NCI-H526 (cell line): ENCODE measurements at regions not wholly inside any gene's neighbourhood (a gene's known extent, or its start where the extent isn't known, plus 50 kb on each side); places are given as distances from the start of the nearest gene placed in this dataset.

Experiments used
- DNase-seq, 2 experiments: peaks; one replicate each; lab custom pipeline; 2025; lab: John Stamatoyannopoulos, UW

DNA sequence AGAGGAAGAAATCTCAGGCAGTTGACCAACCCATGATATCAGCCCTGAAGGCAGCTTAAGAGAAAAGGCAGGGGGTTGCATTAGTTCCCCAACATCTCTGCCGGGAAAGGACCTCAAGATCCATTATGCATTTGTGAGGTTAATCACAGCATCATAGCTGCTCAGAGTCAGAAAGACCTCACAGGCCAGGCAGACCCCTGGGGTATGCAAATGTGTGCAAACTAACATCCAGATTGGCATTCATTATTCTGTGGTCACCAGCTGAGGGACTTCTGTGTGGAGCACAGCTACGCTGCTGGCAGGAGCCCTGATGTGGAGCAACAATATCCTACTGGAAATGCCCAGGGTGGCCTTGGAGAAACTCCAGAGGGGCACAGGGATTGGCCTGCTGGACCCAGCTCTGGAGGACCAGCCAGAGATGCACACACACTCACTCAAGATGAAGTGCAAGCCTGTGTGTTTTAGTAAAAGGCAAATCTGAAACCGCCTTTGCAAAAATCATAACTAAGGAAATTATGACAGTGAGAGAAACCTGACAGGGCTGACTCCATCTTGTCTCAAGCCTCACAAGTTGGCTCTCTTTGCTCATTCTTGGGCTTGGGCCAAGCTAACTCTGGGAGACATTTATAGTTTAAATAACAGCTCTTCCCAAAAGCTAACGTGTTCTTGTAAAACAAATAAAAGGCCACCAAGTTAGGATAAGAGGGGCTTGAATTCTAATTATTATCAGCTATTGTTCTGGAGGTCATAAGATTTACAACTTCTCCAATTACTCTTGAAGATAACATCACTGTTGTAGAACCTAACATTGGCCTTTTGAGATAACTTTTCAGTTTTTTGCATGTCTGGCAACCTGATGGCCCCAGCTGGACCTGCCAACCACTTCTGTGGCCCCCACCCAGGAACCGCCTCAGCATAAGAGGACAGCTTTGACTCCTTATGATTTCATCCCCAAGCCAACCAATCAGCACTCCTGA lies 257.1 kb downstream of the UACA start:
- DNase-seq = peak; percentile 60 to 68

DNA sequence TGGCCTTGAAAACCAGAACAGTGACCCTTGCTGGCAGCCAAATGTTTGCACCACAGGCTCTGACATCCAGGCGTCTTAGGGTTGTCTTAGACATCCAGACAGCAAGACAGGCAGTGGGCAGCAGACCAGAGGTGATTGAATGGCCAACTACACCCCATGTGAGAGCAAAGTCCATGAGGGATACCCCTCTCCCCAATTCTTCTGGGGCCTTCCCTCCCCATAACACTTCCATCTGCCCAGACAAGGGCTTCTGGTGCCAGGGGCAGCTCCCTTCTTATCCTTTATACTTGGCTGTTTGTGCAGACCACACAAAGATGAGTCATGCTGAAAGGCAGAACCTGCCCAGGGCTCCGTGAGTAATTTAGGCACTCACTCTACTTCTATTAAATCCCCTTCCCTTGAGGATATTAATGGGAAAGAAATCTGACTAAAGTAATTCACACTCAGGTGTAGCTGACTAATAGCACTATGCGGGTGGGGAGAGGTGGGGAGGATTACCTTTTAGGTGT lies 257.9 kb downstream of the UACA start:
- no peak for DNase-seq

DNA sequence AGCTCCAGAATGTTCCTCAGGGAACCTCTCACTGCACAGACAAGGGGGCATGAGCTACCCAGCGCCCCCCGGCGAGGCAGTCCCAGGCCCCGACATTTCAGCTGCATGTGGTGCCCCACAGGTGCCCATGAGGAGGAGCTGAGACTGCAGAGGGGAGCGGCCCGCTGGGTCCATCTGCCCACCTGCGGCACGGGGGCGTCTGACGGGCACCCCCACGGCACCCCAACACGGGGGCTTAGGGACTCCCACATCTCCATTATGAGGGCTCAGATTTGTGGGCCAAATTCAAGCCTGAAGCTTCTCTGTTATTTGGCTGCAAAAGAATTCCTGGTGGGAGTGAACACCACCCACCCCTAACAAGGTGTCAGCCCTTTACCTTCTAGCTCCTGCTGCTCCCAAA lies 258.4 kb downstream of the UACA start:
- no peak for DNase-seq

DNA sequence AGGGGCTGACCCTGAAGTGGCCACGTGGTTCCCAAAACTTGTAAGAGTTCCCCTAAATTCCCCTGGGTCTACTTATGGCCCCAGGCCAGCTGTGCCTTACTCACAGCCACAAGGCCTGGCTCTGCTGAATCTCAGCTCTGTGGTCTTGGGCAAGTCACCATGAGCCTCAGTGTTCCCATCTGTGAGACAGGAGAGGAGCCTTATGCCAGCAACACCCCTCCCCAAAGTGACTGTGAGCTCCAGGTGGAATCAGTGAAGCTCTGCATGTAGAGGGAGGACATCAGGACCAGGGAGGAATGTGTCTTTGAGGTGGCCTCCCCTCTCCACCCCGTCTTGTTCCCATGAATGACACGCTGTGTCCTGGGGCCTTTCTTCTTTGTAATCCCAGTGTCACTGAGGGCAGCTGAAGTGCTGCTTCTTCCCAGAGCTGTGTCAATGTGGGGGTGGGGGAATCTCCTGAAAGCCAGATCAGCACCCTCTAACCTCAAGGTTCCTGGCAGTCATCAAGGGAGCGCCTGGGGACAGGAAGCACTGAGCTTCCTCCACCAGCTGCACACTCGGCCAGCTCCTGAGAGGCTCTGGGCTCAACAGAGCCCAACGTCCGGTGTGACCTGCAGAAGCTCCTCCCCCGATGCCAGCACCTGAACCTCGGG lies 258.9 kb downstream of the UACA start:
- DNase-seq = no peak

DNA sequence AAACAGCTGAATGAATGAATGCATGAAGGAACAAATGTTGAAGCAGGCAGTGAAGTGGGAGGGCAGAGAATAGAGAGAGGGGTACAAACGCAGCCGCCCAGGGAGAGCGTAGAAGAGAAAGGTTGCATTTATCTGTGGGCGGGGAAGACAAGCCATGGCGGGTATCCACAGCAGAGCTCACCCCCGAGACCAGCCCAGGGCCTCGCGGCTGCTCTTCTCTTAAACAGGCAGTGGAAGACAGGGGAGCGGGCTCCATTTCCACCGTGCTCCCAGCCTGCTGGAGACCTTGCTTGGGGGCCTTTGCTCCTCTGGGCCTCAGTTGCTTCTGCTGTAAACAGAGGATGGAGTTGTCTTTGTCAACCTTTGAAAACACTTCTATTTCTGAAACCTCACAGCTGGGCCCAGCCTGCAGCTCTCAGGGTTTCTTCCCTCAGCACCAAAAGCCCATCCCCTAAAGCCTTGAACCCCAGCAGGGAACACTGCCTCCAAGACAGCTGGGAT lies 259.5 kb downstream of the UACA start:
- DNase-seq = no peak

DNA sequence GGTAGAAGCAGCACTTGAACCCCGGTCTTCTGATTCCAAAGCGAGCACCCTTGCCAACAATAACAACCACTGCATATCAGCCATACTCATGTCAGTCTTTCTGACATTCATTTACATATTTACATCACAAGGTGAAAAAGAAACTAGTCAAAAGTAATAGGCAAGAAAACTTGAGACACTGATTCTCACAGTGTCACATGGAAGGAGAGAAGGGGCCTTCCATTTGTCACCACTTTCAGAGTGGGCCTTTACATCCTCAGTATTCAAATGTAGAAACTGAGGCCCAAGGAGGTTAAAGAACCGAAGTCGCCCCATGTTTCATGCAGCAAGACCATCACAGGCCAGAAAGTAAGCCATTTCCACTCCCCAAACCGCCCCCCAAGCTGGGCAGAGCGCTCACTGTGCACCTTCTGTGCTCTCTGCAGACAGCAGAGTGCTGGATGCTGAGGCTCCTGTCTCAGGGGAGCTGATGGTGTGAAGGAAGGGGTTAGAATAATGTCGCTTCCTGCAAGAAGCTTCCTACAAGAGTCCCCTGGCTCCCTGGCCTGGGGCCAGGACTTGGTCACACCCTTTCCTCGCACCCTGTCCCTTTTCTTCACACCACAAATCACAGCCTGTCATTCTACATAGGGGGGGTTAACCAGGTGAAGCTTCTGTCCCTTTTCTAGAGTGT lies 260.1 kb downstream of the UACA start:
- no peak for DNase-seq

DNA sequence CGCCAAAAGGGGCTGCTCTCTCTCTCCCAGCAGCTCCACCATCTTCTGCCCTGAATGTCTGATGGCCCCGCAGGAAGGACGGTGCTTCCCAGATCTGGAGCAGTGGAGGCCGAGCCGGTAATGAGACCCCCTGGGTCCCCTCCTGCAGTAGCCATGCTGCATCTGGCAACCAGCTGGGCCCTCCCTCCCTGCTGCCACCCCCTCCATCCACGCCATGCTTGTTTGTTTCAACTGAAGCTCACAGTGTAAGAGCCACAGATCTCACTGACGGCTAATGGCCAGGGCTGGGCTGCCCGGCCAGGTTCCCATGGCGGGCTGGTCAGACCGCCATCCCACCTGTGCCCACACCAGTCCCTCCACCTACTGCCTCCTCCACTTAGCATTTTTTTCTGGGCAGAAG lies 260.8 kb downstream of the UACA start:
- no peak for DNase-seq

DNA sequence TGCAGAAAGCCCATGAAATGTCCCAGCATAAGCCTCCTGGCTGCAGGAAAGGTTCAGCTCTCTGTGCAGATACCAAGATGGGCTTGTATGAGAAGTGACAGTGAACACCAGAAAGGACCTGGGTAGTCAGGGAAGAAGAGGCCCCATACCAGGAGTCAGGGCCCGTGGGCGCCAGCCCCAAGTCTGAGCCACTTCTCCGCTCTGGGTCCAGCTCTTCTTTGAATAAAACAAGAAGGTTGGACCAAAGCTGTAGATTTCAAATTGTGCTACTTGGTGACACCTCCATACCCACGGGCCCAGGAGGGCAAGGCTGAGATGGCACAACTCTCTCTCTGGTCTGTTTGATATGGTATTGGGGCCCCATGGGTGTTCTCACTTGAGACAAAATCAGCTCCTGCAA lies 261.5 kb downstream of the UACA start:
- no peak for DNase-seq

DNA sequence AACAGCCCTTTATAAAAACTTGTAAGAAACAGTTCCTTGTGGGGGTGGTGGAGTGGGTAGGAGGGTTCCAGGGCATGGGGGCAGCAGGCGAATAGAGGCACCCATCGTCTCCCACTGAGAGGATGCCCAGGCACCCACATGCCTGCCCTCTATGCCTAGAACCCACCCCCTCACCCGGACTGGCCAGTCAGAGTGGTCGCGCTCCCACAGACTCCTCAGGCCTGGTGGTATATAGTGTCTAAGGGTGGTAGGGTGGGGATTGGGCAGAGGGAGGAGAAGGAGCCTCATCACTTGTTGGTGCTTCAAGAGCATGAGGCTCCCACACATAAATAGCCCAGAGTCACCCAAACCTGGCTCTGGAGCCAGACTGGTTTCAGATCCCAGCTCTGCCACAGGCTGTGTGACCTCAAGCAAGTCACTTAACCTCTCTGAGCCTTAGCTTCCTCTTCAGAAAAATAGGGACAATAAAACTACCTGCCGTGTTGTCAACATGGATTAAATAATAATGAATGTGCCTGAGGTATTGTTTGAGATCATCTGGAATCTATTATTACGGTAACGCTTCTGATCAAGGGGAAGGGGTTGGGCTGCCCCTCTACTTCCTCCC lies 262.1 kb downstream of the UACA start:
- DNase-seq = no peak

DNA sequence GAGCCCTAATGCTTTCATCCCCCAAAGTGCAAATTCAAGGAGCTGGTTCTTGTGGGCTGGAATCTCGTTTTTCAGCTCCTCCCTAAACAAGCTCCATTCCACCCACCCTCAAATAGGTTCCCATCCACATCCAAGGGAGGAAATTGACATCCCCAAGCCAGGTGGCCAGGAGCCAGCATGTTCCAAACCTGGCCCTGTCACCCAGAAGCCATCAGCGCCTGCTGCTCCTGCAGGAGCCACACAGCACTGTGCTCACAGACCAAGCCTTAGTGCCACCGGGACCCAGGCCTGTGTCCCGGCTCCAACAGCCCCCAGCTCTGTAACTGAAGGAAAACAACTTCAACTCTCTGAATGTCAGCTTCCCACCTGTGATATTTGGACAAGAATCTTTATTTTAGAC lies 263.6 kb downstream of the UACA start:
- DNase-seq = no peak

DNA sequence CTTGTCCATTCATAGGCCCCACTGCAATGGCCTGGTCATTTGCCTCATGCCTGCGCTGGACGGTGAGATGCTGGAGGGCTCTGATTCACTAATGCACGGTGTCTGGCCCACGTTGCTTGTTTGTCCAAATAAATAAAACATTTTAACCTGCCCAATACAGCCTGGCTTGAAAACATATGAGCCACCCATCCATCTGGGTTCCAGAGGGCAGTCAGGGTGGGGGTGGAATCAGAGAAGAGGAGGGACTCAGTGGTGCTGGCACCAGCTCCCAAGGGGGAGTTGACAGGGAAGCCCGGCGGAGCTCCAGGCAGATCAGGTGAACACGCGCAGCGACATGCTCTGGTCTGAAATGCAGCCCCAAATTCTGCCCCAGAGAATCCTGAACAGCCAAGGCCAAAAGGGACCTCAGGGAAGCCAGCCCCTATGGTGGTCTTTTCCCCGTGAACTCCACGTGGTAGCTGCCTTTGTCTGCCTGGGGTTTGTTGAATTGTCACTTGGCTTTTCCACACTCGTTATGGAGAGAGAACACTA lies 265.2 kb downstream of the UACA start:
- no peak for DNase-seq

DNA sequence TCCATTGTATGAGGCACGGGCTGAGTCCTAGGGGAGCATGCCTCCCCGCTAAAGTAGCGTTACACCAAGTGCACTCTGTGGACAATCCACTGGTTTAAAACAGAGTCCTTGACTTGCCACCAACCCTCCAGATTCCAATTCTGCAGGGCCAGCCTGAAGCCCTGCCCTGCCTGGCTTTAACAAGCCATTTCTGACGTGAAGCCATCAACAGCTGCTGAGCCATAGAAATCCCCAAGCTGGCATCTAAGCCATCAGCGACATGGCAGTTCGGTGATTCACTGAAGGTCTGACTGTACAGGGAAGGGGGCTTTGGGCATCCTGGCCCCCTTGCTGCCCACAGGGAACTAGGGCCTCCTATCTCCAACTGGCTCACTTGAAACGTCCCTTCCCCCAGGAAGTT lies 265.7 kb downstream of the UACA start:
- no peak for DNase-seq

DNA sequence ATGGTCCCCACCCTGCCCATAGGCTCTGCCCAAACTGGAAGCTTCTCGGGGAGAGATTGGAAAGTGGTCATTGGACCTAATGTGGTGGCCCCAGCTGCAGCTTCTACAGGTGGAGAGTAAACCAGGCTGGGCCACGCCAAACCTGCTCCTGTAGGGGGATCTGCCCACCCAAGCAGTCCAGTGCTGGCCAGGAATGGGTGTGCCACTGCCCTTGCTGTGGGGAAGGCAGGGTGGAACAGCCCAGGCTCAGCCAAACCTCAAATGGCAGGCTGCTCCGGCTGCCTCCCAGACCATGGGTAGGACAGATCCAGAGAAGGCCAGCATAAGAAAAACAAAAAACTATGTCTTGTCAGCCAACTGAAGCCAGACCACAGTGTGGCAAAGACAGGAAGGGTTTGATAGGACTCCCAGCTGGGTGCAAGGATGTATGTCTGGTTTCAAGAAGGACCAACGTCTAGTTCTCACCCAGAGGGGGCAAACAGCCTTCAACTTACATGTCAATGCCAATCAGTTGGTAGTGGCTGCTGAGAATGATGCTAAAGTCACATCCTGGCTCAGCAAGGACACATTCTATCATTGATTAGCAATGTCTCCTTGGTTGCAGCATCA lies 267.3 kb downstream of the UACA start:
- DNase-seq = no peak

DNA sequence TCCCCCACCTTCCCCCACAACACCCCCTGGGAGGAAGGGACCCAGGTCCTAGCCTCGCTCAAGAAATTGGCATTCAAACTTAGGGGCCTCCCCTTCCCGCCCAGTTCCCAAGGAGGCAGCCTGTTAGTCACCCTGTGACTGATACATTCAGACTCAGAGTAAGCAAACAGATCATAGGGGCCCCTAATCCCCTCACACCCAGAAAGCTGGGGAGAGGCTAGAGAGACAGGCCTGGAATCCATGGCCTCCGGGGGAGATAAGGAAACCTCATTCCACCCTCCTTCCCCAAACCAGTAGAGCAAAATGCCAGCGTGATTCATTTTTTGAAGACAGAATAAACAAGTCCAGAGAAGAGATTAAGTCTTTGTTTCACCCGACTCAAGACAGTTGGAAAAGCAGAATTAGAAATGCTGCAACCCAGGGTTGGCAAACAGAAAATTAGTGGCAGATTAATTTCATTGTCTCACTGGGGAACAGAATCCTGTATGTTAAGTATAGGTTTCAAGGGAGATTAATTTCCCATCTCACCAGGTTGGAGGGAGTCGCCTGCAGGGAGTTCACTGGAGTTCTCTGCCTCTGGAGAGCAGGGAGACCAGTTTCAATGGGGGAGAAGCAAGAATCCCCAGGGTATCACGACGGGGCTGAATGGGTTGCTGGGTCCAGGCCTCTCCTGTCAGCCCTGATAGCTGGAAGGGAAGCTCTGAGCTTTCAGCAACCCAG lies 268.3 kb downstream of the UACA start:
- no peak for DNase-seq

DNA sequence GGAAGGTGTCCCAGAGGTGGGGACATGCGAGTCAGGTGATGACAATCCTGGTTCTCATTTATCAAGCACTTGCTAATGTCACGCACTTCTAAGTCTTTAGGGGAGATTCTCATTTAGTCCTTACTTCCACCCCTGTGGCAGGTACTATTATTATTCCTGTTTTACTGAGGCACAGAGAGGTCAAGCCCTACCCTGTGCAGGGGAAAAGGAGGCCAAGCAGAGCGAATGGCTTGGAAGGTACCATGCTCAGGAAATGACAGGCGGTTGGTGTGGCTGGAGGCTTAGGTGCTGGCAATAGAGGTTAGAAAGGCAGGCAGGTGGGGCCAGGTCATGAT lies 268.9 kb downstream of the UACA start:
- DNase-seq = no peak

DNA sequence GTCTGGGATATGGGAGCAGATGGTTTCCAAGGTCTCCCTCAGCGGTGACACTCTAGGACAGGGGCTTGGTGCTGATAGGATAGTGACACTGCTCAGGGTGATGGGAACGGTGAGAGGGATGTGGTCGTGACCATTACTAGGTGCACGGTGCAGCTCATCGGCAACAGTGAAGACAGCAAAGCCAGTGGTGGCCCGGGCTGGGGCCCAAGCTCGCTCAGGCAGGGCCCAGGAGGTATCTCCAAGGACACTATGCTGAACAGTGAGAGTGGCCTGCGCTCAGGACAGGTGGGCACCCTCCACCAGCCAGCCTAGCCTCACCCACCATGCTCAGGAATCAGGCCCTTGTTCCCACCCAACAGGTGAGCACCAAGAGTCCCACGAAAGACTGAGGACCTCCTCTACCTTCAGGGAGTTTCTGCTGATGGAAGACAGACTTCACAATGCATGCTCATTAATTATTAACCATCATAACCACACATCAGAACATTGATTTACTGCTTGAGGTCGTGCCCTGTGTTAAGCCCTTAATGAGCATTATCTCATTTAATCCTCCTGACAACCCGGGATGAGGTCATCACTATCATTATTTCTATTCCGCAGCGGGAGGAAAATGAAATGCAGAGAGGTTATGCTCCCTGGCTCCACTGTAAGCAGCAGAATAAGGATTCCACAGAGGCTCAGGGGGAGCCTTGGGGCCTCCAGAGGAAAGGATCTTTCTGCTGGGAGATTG lies 269.4 kb downstream of the UACA start:
- DNase-seq = no peak

DNA sequence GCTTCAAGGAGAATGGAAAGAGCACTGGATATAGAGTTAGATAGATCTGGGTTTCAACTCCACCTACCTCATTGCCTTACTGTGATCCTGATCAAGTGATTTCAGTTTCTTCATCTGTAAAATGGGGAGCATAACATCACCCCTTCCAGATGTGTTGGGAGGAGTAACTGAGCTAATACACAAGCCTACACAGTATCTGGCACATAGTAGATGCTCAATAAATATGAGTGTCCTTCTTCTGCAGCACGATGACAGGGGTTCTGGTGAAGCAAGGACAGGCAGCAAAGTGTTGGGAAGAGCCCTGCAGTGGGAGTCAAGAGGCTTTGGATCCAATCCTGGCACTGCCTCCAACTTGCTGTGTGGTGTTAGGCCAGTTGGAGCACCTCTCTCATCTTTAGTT lies 270.0 kb downstream of the UACA start:
- no peak for DNase-seq

DNA sequence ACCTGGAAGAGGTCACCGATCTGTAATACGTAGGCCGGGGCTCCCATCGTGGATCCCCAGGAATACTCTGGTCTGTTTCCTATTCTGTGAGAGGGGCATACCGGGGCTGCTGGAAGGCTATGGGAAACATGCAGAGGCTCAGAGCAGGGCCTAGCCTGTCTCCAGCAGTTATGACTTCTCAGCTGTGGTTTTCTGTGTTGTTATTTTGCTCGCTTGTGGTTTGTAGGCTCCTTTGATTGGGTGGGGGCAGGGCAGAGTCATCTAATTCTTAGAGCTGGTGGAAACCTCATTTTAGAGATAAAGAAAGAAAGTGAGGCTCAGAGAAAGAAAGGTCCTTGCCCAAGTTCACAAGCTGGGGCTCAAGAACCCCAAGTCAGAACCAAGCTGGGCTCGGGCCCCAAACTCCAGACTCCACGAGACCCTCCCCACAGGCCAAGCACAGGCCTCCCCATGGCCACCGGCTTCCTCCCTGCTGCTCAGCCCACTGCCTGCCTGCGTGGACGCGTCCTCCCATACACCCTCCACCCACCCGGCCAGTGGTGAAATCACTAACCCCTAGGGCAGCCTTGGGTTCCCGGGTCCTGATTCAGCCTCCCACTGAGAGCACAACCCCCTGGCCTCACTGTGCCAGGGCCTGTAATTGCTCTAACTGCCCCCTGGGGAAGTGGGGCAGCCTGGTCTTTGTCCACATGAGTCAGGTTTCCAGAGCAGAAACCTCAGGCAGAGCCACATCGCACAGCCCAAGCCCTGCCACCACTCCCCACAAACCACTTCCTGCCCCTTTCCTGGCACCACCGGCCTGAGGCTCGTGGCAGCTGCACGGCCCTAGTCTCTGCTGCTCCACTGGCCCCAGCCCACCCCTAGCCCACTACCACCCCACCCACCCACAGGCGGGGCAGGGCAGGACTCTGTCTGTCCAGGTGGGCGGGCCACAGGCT lies 270.8 kb downstream of the UACA start:
- peak in 1 of 2 experiments; percentile 16 for DNase-seq

DNA sequence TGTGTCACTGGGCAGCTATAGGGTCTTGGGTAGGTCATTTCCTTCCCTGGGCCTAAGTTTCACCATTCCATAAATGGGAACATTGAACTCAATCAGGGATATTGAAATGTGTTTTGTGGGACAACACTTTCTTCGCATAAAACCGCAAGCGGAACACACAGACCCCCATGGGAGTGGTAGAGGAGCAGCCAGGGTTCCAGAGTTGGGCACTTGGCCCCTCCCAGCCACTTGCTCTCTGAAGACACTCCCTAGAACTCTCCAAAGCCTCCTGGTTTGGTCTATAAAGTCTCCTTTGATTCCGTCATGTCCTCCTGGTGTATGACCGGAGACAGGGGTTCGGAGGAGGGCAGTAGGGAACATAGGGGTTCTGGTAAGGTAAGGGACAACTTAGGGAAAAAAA lies 271.7 kb downstream of the UACA start:
- DNase-seq = no peak
